NCI-H2029 (cell line): ENCODE measurements at regions not wholly inside any gene's neighbourhood (a gene's known extent, or its start where the extent isn't known, plus 50 kb on each side); places are given as distances from the start of the nearest gene placed in this dataset.
A peak's percentile ranks its signal among the peaks of the same experiment; 100 is the strongest.

Source experiments
- DNase-seq: peaks from one replicate; lab custom pipeline; 2025; lab: John Stamatoyannopoulos, UW

GRCh38 chr5:14090755-14091154 is 52.4 kb upstream of the TRIO start:
- DNase-seq, result no peak

GRCh38 chr5:14090290-14090689 is 52.9 kb upstream of the TRIO start:
- DNase-seq, result no peak

- DNase-seq, result no peak
Observed at GRCh38 chr5:14089198-14089597, 53.9 kb upstream of the TRIO start.

GRCh38 chr5:14086261-14086660 is 56.9 kb upstream of the TRIO start:
- no peak for DNase-seq

GRCh38 chr5:14082973-14083372 is 60.2 kb upstream of the TRIO start:
- DNase-seq, result peak; percentile 59

- DNase-seq, result no peak
Observed at GRCh38 chr5:14082523-14082922, 60.6 kb upstream of the TRIO start.

- no peak for DNase-seq
Observed at GRCh38 chr5:14081791-14082190, 61.4 kb upstream of the TRIO start.

- DNase-seq, result no peak
Observed at GRCh38 chr5:14078716-14079115, 64.4 kb upstream of the TRIO start.

- no peak for DNase-seq
Observed at GRCh38 chr5:14077501-14077900, 65.6 kb upstream of the TRIO start.

- DNase-seq, result no peak
Observed at GRCh38 chr5:14076561-14076960, 66.6 kb upstream of the TRIO start.

- DNase-seq, result no peak
Observed at GRCh38 chr5:14075937-14076336, 67.2 kb upstream of the TRIO start.

- no peak for DNase-seq
Observed at GRCh38 chr5:14071433-14071832, 71.7 kb upstream of the TRIO start.

GRCh38 chr5:14069021-14069420 is 74.1 kb upstream of the TRIO start:
- no peak for DNase-seq

- DNase-seq, result no peak
Observed at GRCh38 chr5:14068136-14068535, 75.0 kb upstream of the TRIO start.

- DNase-seq, result no peak
Observed at GRCh38 chr5:14066326-14066725, 76.8 kb upstream of the TRIO start.

- no peak for DNase-seq
Observed at GRCh38 chr5:14064841-14065240, 78.3 kb upstream of the TRIO start.

GRCh38 chr5:14063691-14064090 is 79.5 kb upstream of the TRIO start:
- DNase-seq, result no peak

GRCh38 chr5:14063138-14063537 is 80.0 kb upstream of the TRIO start:
- no peak for DNase-seq

- peak; percentile 20 for DNase-seq
Observed at GRCh38 chr5:14062178-14062577, 81.0 kb upstream of the TRIO start.

- no peak for DNase-seq
Observed at GRCh38 chr5:14061106-14061505, 82.0 kb upstream of the TRIO start.

- DNase-seq, result no peak
Observed at GRCh38 chr5:14060218-14060617, 82.9 kb upstream of the TRIO start.

GRCh38 chr5:14059810-14060209 is 83.3 kb upstream of the TRIO start:
- DNase-seq, result no peak

- no peak for DNase-seq
Observed at GRCh38 chr5:14057289-14057688, 85.9 kb upstream of the TRIO start.

- no peak for DNase-seq
Observed at GRCh38 chr5:14056039-14056438, 87.1 kb upstream of the TRIO start.
